ENCODE measurements at regions not wholly inside any gene's neighbourhood (a gene's known extent, or its start where the extent isn't known, plus 50 kb on each side); places are given as distances from the start of the nearest gene placed in this dataset.

- peak; percentile 32 for DNase-seq
- Mint-ChIP-seq H3K27me3 (ENCODE audit: insufficient read depth) (no peaks in the 10 kb centered on the region; the same call in 1 of the 2 replicates), H3K4me3 (no peak overlapping the region), H3K9me3 (peaks cover 48% of the 10 kb centered on the region), H3K27ac (peak overlapping the region; percentile 35; the same call in 1 of the 2 replicates), H3K36me3 (ENCODE audit: low read depth) (peaks cover 44% of the 10 kb centered on the region), H3K4me1 (ENCODE audit: low read depth) (peaks cover 28% of the 10 kb centered on the region)
- TF ChIP-seq CTCF (IDR thresholded peaks at IDR 0.05), result no peak
Observed at GRCh38 chr2:18671363-18671762, 82.0 kb upstream of the NT5C1B start.

- peaks cover 21% of the 10 kb centered on the region for H3K36me3 Mint-ChIP-seq (ENCODE audit: low read depth)
- H3K27me3 Mint-ChIP-seq (ENCODE audit: insufficient read depth), result no peaks in the 10 kb centered on the region; the same call in none of the 2 replicates
- no peak for DNase-seq
- no peak overlapping the region for H3K27ac Mint-ChIP-seq
- TF ChIP-seq CTCF (IDR thresholded peaks at IDR 0.05), result no peak
- peaks cover 21% of the 10 kb centered on the region for H3K9me3 Mint-ChIP-seq
- H3K4me3 Mint-ChIP-seq, result no peak overlapping the region
- H3K4me1 Mint-ChIP-seq (ENCODE audit: low read depth), result peaks cover 34% of the 10 kb centered on the region
Observed at GRCh38 chr2:18668221-18668620, 78.9 kb upstream of the NT5C1B start.

- peaks cover 5% of the 10 kb centered on the region; the same call in 1 of the 2 replicates for H3K36me3 Mint-ChIP-seq (ENCODE audit: low read depth)
- DNase-seq, result no peak
- H3K9me3 Mint-ChIP-seq, result peaks cover 2% of the 10 kb centered on the region; the same call in 1 of the 2 replicates
- H3K27me3 Mint-ChIP-seq (ENCODE audit: insufficient read depth), result no peaks in the 10 kb centered on the region; the same call in 1 of the 2 replicates
- H3K27ac Mint-ChIP-seq, result no peak overlapping the region
- H3K4me1 Mint-ChIP-seq (ENCODE audit: low read depth), result peaks cover 22% of the 10 kb centered on the region
- H3K4me3 Mint-ChIP-seq, result no peak overlapping the region
- no peak for TF ChIP-seq CTCF (IDR thresholded peaks at IDR 0.05)
Observed at GRCh38 chr2:18664421-18664820, 75.1 kb upstream of the NT5C1B start.

GRCh38 chr2:18663861-18664260, 74.5 kb upstream of the NT5C1B start:
- no peaks in the 10 kb centered on the region; the same call in 1 of the 2 replicates for H3K27me3 Mint-ChIP-seq (ENCODE audit: insufficient read depth)
- 0 out of 2 replicates have a peak, but pooled peaks cover 5% of the 10 kb centered on the region for H3K36me3 Mint-ChIP-seq (ENCODE audit: low read depth)
- H3K4me1 Mint-ChIP-seq (ENCODE audit: low read depth), result peaks cover 22% of the 10 kb centered on the region
- no peak overlapping the region for H3K27ac Mint-ChIP-seq
- no peak overlapping the region for H3K4me3 Mint-ChIP-seq
- H3K9me3 Mint-ChIP-seq, result no peaks in the 10 kb centered on the region
- no peak for DNase-seq
- no peak for TF ChIP-seq CTCF (IDR thresholded peaks at IDR 0.05)

- Mint-ChIP-seq H3K27me3 (ENCODE audit: insufficient read depth) (no peaks in the 10 kb centered on the region; the same call in 1 of the 2 replicates), H3K27ac (no peak overlapping the region), H3K9me3 (no peaks in the 10 kb centered on the region), H3K36me3 (ENCODE audit: low read depth) (0 out of 2 replicates have a peak, but pooled peaks cover 5% of the 10 kb centered on the region), H3K4me3 (no peak overlapping the region), H3K4me1 (ENCODE audit: low read depth) (peaks cover 22% of the 10 kb centered on the region)
- TF ChIP-seq CTCF (IDR thresholded peaks at IDR 0.05), result no peak
- DNase-seq, result no peak
Observed at GRCh38 chr2:18662689-18663088, 73.3 kb upstream of the NT5C1B start.

- Mint-ChIP-seq H3K36me3 (ENCODE audit: low read depth) (no peaks in the 10 kb centered on the region), H3K9me3 (no peaks in the 10 kb centered on the region), H3K4me3 (no peak overlapping the region), H3K27ac (no peak overlapping the region), H3K4me1 (ENCODE audit: low read depth) (peaks cover 22% of the 10 kb centered on the region), H3K27me3 (ENCODE audit: insufficient read depth) (no peaks in the 10 kb centered on the region)
- no peak for TF ChIP-seq CTCF (IDR thresholded peaks at IDR 0.05)
- DNase-seq, result no peak
Observed at GRCh38 chr2:18659915-18660314, 70.5 kb upstream of the NT5C1B start.

Measured in HFFc6 (cell line).